ENCODE measurements at regions not wholly inside any gene's neighbourhood (a gene's known extent, or its start where the extent isn't known, plus 50 kb on each side); places are given as distances from the start of the nearest gene placed in this dataset.

DNA sequence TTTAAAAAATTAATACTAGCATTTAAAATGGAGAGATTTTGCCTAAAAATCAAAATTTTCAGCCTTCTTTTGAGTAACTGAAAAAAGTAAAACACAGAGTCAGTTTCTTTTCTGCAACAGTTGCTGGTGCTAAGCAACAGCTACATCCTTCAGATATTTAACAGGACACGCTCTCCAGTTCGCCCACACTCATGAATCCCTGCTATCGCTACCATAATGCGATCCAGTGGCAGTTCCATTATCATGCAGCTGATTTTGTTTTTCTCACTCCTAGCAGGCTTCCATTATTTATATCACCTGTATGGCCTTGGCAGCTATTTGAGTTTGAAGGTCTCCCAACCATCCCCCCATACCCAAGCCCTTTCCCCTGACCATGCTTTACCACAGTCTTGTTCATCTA lies 93.1 kb upstream of the NCKAP5 start:
- TF ChIP-seq, protein P1, sequence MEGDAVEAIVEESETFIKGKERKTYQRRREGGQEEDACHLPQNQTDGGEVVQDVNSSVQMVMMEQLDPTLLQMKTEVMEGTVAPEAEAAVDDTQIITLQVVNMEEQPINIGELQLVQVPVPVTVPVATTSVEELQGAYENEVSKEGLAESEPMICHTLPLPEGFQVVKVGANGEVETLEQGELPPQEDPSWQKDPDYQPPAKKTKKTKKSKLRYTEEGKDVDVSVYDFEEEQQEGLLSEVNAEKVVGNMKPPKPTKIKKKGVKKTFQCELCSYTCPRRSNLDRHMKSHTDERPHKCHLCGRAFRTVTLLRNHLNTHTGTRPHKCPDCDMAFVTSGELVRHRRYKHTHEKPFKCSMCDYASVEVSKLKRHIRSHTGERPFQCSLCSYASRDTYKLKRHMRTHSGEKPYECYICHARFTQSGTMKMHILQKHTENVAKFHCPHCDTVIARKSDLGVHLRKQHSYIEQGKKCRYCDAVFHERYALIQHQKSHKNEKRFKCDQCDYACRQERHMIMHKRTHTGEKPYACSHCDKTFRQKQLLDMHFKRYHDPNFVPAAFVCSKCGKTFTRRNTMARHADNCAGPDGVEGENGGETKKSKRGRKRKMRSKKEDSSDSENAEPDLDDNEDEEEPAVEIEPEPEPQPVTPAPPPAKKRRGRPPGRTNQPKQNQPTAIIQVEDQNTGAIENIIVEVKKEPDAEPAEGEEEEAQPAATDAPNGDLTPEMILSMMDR (conservative IDR thresholded peaks at IDR 0.05; ENCODE audit: low read length) = no peak
- no peak for TF ChIP-seq EZH2phosphoT487 (IDR thresholded peaks at IDR 0.05; ENCODE audit: borderline replicate concordance, low read depth, low read length)
